Astrocyte (in vitro differentiated cells and primary cell): ENCODE measurements at regions not wholly inside any gene's neighbourhood (a gene's known extent, or its start where the extent isn't known, plus 50 kb on each side); places are given as distances from the start of the nearest gene placed in this dataset.

ENCODE experiments used
- CTCF ChIP-seq: IDR thresholded peaks from 2 replicates; pipeline ENCODE4 v1.5.1; 2011; ENCODE audit warnings: low read depth, mild to moderate bottlenecking, inconsistent platforms, low read length, moderate library complexity; ENCODE audit not compliant: insufficient read depth
- EZH2 ChIP-seq: IDR thresholded peaks from 2 replicates; pipeline ENCODE4 v1.6.1; 2012; ENCODE audit warnings: mild to moderate bottlenecking, low read length, inconsistent platforms; ENCODE audit not compliant: insufficient read depth

GRCh38 chr3:107450254-107450893, 72.4 kb upstream of the BBX start:
- TF ChIP-seq CTCF (no peak), EZH2 (no peak)
